ENCODE measurements at regions not wholly inside any gene's neighbourhood (a gene's known extent, or its start where the extent isn't known, plus 50 kb on each side); places are given as distances from the start of the nearest gene placed in this dataset.

DNA sequence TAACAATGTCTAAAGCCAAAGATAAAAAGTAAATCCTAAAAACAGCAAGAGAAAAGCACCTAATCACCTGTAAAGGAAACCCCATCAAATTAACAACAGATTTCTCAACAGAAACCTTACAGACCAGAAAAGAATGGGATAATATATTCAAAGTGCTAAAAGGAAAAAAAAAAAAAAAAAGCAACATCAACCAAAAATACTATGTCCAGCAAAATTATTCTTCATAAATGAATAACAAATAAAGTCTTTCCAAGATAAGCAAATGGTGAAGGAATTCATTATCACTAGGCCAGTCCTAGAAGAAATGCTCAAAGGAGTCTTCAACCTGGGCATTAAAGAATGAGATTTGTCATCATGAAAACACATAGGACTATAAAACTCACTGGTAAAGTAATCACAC, 192.0 kb upstream of the UBASH3B start:
- TF ChIP-seq POLR2A (IDR thresholded peaks at IDR 0.05), result no peak
- TF ChIP-seq, protein P1, sequence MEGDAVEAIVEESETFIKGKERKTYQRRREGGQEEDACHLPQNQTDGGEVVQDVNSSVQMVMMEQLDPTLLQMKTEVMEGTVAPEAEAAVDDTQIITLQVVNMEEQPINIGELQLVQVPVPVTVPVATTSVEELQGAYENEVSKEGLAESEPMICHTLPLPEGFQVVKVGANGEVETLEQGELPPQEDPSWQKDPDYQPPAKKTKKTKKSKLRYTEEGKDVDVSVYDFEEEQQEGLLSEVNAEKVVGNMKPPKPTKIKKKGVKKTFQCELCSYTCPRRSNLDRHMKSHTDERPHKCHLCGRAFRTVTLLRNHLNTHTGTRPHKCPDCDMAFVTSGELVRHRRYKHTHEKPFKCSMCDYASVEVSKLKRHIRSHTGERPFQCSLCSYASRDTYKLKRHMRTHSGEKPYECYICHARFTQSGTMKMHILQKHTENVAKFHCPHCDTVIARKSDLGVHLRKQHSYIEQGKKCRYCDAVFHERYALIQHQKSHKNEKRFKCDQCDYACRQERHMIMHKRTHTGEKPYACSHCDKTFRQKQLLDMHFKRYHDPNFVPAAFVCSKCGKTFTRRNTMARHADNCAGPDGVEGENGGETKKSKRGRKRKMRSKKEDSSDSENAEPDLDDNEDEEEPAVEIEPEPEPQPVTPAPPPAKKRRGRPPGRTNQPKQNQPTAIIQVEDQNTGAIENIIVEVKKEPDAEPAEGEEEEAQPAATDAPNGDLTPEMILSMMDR (IDR thresholded peaks at IDR 0.05), result no peak
- no peaks in the 10 kb centered on the region for H3K36me3 ChIP-seq (ENCODE audit: low read depth, missing control alignments)
- intact Hi-C loops (cut with DNase I; ENCODE audit: low total_unique reads), result no loop called here

DNA sequence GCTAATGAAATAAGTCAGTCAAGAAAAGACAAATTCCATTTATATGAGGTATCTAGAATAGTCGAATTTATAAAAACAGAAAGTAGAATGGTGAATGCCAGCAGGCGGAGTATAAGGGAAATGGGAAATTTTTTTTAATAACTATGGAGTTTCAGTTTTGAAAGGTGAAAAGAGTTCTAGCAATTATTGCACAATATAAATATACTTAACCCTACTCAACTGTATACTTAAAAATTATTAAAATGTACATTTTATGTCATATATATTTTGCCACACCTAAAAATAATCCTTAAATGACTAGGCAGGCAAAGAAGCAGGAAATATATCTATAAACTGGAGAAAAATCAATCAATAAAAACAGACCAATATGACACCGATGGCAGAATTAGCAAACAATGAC, 196.5 kb upstream of the UBASH3B start:
- intact Hi-C loops (cut with DNase I; ENCODE audit: low total_unique reads), result no loop called here
- Histone ChIP-seq H3K4me3 (no peak overlapping the region), H3K27ac (no peak overlapping the region), H3K27me3 (no peaks in the 10 kb centered on the region), H3K4me1 (no peaks in the 10 kb centered on the region), H3K36me3 (ENCODE audit: low read depth, missing control alignments) (no peaks in the 10 kb centered on the region), H3K9me3 (no peaks in the 10 kb centered on the region)
- DNase-seq, result no peak
- TF ChIP-seq POLR2A (IDR thresholded peaks at IDR 0.05), result no peak
- TF ChIP-seq, protein P1 (IDR thresholded peaks at IDR 0.05), result no peak
- WGBS, 2 donors, result 92 to 94% methylated on average over 3 of the region's 3 CpGs

More for the DNA sequence above, 192.0 kb upstream of the UBASH3B start:
- H3K27me3 ChIP-seq, result no peaks in the 10 kb centered on the region
- no peak overlapping the region for H3K4me3 ChIP-seq
- no peak overlapping the region for H3K27ac ChIP-seq
- no peaks in the 10 kb centered on the region for H3K4me1 ChIP-seq
- no peak for DNase-seq
- H3K9me3 ChIP-seq, result no peaks in the 10 kb centered on the region

DNA sequence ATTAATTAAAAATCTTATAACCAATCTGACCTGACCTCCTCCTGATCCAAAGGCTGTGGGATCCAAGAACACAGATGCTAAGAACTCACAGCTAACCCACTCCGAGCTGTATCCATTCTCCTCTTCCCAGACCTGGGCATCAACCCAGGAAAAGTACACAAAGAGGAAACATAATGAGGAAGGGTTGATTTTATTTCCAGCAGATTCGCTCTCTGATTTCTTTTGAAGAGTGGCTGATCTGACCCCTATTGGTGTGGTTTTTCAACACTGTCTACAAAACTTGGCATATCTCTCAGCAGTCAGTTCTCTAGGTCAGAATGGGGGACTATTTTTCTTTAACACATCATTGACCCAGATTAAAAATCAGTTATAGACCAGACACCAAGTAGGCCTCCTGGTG, 201.9 kb upstream of the UBASH3B start:
- Histone ChIP-seq H3K36me3 (ENCODE audit: low read depth, missing control alignments) (no peaks in the 10 kb centered on the region), H3K4me1 (no peaks in the 10 kb centered on the region), H3K27me3 (no peaks in the 10 kb centered on the region), H3K27ac (no peak overlapping the region), H3K4me3 (no peak overlapping the region), H3K9me3 (no peaks in the 10 kb centered on the region)
- intact Hi-C loops (cut with DNase I; ENCODE audit: low total_unique reads), result no loop called here
- DNase-seq, result no peak
- no peak for TF ChIP-seq POLR2A (IDR thresholded peaks at IDR 0.05)
- TF ChIP-seq, protein P1 (IDR thresholded peaks at IDR 0.05), result no peak
- WGBS, 2 donors, result 37 to 42% methylated on average over 2 of the region's 2 CpGs

DNA sequence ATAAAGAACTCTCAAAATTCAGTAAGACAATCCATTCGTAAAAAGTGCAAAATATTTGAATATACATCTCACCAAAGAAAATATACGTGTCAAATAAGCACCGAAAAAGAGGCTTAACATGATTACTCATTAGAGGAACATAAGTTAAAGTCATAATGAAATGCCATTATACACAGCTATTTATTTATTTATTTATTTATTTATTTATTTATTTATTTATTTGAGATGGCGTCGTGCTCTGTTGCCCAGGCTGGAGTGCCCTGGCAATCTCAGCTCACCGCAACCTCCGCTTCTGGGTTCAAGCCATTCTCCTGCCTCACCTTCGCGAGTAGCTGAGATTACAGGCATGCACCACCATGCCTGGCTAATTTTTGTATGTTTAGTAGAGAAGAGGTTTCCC, 203.6 kb upstream of the UBASH3B start:
- Histone ChIP-seq H3K27me3 (no peaks in the 10 kb centered on the region), H3K36me3 (ENCODE audit: low read depth, missing control alignments) (no peaks in the 10 kb centered on the region), H3K4me3 (no peak overlapping the region), H3K4me1 (no peaks in the 10 kb centered on the region), H3K9me3 (no peaks in the 10 kb centered on the region), H3K27ac (no peak overlapping the region)
- intact Hi-C loops (cut with DNase I; ENCODE audit: low total_unique reads), result no loop called here
- no peak for DNase-seq
- WGBS, 2 donors, result 94 to 97% methylated on average over 9 of the region's 9 CpGs
- TF ChIP-seq, protein P1 (IDR thresholded peaks at IDR 0.05), result no peak
- no peak for TF ChIP-seq POLR2A (IDR thresholded peaks at IDR 0.05)

DNA sequence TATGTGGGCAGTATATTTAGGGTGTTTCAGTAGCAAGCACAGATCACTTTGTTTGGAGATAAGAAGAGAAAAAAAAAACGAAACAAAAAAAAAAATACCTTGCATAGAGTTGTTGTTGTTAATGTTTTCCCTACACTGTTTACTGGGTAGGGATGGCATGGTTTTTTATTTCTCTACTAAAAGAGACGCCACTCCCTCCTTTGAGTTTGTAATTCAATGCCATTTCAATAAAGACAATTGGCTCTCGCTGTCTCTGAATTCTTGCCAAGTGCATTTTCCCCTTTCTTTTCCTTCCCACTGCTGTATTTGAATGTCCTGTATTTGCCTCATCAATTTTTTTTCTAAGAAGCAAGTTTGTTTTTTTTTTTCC, 213.9 kb upstream of the UBASH3B start:
- Histone ChIP-seq H3K4me3 (peak overlapping the region; percentile 48 to 52), H3K9me3 (no peaks in the 10 kb centered on the region), H3K27me3 (no peaks in the 10 kb centered on the region), H3K36me3 (ENCODE audit: low read depth, missing control alignments) (no peaks in the 10 kb centered on the region), H3K4me1 (no peaks in the 10 kb centered on the region), H3K27ac (peak overlapping the region in 1 of 2 donors; percentile 62)
- no peak for TF ChIP-seq POLR2A (IDR thresholded peaks at IDR 0.05)
- TF ChIP-seq, protein P1 (IDR thresholded peaks at IDR 0.05), result no peak
- no peak for DNase-seq
- 1 to 9% methylated on average over 3 of the region's 3 CpGs for WGBS, 2 donors
- intact Hi-C loops (cut with DNase I; ENCODE audit: low total_unique reads), result no loop called here

Data from testis (tissue), 2 donors.